K562 (cell line): ENCODE measurements at regions not wholly inside any gene's neighbourhood (a gene's known extent, or its start where the extent isn't known, plus 50 kb on each side); places are given as distances from the start of the nearest gene placed in this dataset.

Experiments used
- CTCF ChIP-seq, 3 experiments: IDR thresholded peaks in 2 of 3; conservative IDR thresholded peaks in 1 of 3; 2 replicates each; pipeline ENCODE4 v1.5.1; 2011 to 2012; ENCODE audit warnings: low read length in 3 of 3, mild to moderate bottlenecking in 3 of 3, control low read depth in 2 of 3, improper control_type of control experiment in 1 of 3, inconsistent platforms in 1 of 3, low read depth in 1 of 3, mixed read lengths in 1 of 3, moderate library complexity in 1 of 3; ENCODE audit not compliant: insufficient read depth in 2 of 3
- FOXJ3 ChIP-seq: sonication (generic); formaldehyde crosslinking; IDR thresholded peaks from 2 replicates; pipeline ENCODE4 v1.4.0; 2020; ENCODE audit warnings: mild to moderate bottlenecking, missing genetic modification reagents
- MTA1 ChIP-seq: fragments of 450-650 bp; IDR thresholded peaks from 2 replicates; pipeline ENCODE4 v1.6.1; 2017; ENCODE audit warnings: borderline replicate concordance
- POLR2AphosphoS5 ChIP-seq: IDR thresholded peaks from 2 replicates; pipeline ENCODE4 v1.6.1; 2011; ENCODE audit warnings: mild to moderate bottlenecking, low read depth, low read length, moderate library complexity; ENCODE audit not compliant: control insufficient read depth, insufficient read depth
- PPARD ChIP-seq: fragments of 250-450 bp; sonication (Bioruptor Pico); IDR thresholded peaks from 2 replicates; pipeline ENCODE4 v1.8.0; 2022; ENCODE audit warnings: inconsistent platforms, mild to moderate bottlenecking, moderate library complexity
- TEAD4 ChIP-seq, 2 experiments: sonication (generic) in 1 of 2; formaldehyde crosslinking in 1 of 2; IDR thresholded peaks; 2 replicates each; pipeline versions ENCODE4 v1.6.1 to v1.8.0; 2012 to 2022; ENCODE audit warnings: borderline replicate concordance in 1 of 2, inconsistent platforms in 1 of 2, low read length in 1 of 2, mild to moderate bottlenecking in 1 of 2, missing genetic modification reagents in 1 of 2
- ZFX ChIP-seq: sonication (generic); formaldehyde crosslinking; IDR thresholded peaks from 2 replicates; pipeline ENCODE4 v1.8.0; 2022; ENCODE audit warnings: mild to moderate bottlenecking, missing genetic modification reagents, moderate library complexity
- TF ChIP-seq, protein P1 (sequence below), 2 experiments: fragments of 450-650 bp in 1 of 2; sonication (generic) in 1 of 2; formaldehyde crosslinking in 1 of 2; IDR thresholded peaks in 1 of 2; conservative IDR thresholded peaks in 1 of 2; 2 replicates each; pipeline versions ENCODE4 v1.6.1 to v1.8.1; 2016 to 2023; ENCODE audit warnings: mild to moderate bottlenecking in 2 of 2, moderate library complexity in 2 of 2, inconsistent platforms in 1 of 2, missing genetic modification reagents in 1 of 2
- TF ChIP-seq, protein P2 (sequence below): fragments of 450-650 bp; IDR thresholded peaks from 2 replicates; pipeline ENCODE4 v1.6.1; 2016; ENCODE audit warnings: borderline replicate concordance

GRCh38 chr14:42554091-42554490, 947.4 kb downstream of the LRFN5 start:
- TF ChIP-seq MTA1, result no peak
- TF ChIP-seq, protein P1, sequence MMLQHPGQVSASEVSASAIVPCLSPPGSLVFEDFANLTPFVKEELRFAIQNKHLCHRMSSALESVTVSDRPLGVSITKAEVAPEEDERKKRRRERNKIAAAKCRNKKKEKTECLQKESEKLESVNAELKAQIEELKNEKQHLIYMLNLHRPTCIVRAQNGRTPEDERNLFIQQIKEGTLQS (IDR thresholded peaks at IDR 0.05), result no peak
- TF ChIP-seq, protein P1 (CRISPR knock-in tag; conservative IDR thresholded peaks at IDR 0.05), result no peak
- TF ChIP-seq POLR2AphosphoS5, result no peak
- no peak for TF ChIP-seq CTCF (IDR thresholded peaks at IDR 0.05 in 2 of 3, conservative IDR thresholded peaks at IDR 0.05 in 1 of 3; ENCODE audit: insufficient read depth in 2 of 3, low read depth in 1 of 3, low read length in 3 of 3)
- no peak for TF ChIP-seq PPARD
- no peak for TF ChIP-seq TEAD4 (IDR thresholded peaks at IDR 0.05; ENCODE audit: low read length)
- no peak for TF ChIP-seq TEAD4 (CRISPR knock-in tag; IDR thresholded peaks at IDR 0.05; ENCODE audit: borderline replicate concordance)
- no peak for TF ChIP-seq ZFX (CRISPR knock-in tag)
- TF ChIP-seq, protein P2, sequence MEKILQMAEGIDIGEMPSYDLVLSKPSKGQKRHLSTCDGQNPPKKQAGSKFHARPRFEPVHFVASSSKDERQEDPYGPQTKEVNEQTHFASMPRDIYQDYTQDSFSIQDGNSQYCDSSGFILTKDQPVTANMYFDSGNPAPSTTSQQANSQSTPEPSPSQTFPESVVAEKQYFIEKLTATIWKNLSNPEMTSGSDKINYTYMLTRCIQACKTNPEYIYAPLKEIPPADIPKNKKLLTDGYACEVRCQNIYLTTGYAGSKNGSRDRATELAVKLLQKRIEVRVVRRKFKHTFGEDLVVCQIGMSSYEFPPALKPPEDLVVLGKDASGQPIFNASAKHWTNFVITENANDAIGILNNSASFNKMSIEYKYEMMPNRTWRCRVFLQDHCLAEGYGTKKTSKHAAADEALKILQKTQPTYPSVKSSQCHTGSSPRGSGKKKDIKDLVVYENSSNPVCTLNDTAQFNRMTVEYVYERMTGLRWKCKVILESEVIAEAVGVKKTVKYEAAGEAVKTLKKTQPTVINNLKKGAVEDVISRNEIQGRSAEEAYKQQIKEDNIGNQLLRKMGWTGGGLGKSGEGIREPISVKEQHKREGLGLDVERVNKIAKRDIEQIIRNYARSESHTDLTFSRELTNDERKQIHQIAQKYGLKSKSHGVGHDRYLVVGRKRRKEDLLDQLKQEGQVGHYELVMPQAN, result no peak
- TF ChIP-seq FOXJ3 (CRISPR knock-in tag), result no peak
